ENCODE measurements at regions not wholly inside any gene's neighbourhood (a gene's known extent, or its start where the extent isn't known, plus 50 kb on each side); places are given as distances from the start of the nearest gene placed in this dataset.
A peak's percentile ranks its signal among the peaks of the same experiment; 100 is the strongest.

DNA sequence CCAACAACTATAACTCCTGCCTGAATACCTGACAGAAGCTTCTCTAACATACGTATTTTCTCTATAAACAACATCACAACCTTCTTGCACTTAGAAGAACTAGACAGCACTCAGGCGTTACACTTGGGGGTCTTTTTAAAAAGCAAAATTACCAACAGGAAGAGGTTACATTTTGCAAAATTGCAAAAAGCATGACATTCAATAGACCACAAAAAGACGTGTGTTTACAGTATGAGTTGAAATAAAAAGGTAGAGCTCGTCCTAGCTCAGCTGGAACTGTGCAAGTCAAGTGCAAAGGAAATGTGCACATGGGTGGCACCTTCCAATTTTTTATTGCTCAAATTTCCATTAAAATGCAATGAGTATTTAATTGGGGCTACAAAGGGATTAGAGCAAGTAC is 375.2 kb upstream of the HSFY2 start:
- no peak for DNase-seq (ENCODE audit: low read depth, low spot score)

DNA sequence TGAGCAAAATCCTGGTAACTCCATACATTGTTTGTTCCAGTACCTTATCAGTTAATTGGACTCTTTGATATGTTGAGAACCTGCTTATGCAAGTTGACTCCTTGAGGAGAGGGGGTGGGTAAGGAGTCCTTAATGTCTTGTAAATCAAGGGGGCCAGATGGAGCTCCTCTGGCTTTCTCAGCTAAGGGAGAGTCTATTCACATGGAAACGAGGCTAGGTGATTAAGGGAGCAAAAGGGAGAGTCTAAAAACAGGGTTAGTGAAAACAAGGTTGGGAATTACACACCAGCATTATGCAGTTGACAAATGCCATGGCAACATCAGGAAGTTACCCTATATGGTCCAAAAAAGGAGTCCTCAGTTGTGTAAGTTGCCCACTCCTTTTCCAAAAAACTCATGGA is 372.8 kb upstream of the HSFY2 start:
- DNase-seq (ENCODE audit: low read depth, low spot score) = no peak

DNA sequence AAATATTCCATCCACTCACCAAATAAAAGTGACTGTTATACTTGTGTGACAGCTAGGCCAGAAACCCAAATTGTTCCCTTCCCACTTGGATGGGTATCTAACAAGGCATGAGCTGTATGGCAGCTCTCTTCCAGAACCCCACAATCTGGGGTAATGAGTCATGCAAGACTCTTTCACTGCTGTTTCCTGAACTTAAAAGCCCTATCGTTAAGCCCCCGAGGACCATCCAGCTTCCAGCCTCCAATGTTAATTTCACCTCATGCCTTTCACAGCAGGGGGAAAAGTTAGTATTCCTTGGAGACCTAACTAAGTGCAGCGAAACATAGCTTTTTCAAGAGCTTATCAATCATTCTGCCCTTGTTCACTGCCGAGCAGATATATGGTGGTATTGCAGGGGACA is 368.6 kb upstream of the HSFY2 start:
- DNase-seq (ENCODE audit: low read depth, low spot score) = no peak

DNA sequence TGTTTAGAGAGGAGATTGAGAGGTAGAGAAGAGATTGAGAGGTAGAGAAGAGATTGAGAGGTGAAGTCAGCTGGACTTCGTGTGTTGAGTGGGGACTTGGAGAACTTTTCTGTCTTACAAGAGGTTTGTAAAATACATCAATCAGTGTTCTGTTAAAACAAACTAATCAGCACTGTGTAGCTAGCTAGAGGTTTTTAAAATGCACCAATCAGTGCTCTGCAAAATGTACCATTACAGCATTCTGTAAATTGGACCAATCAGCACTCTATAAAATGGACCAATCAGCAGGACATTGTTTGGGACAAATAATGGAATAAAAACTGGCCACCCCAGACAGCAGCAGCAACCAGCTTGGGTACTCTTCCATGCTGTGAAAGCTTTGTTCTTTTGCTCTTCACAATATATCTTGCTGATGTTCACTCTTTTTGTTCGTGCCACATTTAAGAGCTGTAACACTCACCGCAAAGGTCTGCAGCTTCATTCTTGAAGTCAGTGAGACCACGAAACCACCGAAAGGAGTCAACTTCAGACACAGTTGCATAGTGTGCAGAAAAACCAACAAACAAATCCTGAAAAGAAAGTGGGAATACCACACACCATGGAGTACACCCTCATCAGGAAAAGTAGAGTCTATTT is 366.9 kb upstream of the HSFY2 start:
- no peak for DNase-seq (ENCODE audit: low read depth, low spot score)

DNA sequence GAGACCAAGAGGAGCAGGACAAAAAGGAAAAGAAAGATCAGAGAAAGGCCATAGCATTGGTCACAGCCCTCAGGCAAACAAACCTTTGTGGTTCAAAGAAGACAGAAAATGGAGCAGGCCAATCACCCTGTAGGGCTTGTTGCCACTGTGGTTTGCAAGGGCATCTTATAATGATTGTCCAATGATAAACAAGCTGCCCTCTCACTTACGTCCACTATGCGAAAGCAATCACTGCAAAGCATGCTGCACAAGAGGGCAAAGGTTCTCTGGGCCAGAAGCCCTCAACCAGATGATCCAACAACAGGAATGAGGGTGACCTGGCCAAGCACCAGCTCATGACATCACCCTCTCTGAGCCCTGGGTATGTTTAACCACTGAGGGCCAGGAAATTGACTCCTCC is 360.9 kb upstream of the HSFY2 start:
- no peak for DNase-seq (ENCODE audit: low read depth, low spot score)

DNA sequence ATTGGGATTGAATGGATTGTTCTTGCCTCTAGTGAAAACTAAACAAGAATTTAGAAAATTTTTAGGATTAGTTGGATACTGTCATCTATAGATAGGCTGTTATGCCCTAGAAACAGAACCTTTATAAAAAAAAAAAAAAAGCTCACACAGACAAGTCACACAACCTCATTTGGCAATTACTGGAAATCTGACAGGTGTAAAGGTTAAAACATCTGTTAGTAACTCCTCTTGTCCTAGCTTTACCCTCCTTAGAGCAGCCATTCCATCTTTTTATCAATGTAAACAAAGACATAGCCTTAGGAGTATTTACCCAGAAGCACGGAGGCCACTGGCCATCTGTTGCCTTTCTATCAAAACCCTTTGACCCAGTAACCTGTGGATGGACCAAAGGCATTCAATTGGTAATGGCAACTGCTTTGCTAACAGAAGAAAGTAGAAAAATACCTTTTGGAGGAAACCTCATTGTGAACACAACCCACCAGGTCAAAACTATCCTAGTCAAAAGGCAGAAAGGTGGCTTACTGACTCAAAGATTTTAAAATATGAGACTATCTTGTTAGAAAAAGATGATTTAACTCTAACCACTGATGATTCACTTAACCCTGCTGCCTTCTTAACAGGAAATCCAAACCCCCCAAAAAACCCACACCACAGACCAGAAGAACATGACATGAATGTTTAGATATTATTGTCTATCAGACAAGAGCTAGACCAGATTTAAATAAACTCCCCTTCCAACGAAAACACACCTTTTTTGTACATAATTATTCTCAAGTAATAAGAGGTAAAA is 357.2 kb upstream of the HSFY2 start:
- no peak for DNase-seq (ENCODE audit: low read depth, low spot score)

DNA sequence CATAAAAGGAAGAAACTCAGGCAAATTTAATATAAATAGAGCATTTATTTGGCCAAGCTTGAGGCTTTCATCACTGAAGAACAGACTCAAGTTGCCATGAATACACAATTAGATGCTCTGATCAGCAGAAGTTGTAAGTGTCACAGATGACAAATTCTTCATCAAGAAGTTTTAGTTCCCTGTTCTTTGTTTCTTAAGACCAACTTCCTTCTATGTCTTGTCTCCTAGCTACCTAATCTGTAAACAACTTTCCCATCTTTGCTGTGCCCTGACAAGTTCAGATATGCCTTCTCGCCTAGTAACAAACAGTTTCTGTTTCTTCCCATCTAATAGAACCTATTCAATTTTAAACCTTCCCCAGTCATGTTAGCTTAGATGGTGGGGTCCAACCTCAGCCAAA is 353.4 kb upstream of the HSFY2 start:
- DNase-seq (ENCODE audit: low read depth, low spot score) = no peak

DNA sequence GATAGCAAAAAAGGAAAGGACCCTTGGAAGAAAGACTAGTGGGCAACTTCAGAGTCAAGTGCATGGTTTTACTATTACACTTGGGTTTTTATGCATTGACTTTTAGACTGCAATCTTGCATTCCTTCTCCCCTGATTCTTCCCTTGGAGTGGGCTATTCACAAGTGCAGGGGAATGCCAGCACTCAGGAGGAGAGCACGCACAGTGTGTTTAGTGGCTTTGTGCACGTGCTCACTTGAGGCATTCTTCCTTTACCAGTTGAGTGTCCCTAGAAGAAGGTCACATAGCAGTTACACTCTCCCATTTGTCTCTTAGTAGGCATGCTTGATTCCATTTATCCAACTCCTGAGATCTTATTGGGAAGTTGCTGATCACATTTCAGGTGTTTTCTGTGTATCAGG is 351.1 kb upstream of the HSFY2 start:
- no peak for DNase-seq (ENCODE audit: low read depth, low spot score)

DNA sequence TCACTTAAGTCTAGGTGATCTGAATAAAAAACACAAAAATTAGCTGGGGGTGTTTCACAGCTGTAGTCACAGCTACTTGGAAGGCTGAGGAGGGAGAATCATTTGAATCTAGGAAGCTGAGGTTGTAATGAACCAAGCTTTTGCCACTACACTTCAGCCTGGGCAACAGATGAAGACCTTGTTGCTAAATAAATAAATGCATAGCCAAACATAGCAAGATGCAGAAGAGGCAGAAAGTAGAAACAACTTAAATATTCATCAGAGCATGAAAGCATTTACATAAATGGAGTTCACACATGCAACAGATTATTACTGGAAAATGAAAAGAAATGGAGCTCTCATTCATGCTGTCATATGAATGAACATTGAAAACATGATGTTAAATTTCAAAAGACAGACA is 348.9 kb upstream of the HSFY2 start:
- DNase-seq (ENCODE audit: low read depth, low spot score) = no peak

DNA sequence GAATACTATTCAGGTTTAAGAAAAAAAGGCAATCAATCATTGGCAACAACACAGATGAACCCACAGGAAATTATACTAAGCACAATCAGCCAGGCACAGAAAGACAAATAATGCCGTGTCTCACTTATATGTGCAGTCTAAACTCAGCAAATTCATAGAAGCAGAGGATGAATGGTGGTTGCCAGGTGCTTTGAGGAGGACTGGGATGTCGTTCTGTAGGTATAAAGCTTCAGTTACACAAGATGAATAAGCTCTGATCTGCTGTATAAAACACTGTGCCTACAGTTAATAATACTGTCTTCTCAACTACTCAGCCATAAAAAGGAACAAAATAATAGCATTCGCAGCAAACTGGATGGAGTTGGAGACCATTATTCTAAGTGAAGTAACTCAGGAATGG is 324.8 kb upstream of the HSFY2 start:
- no peak for DNase-seq (ENCODE audit: low read depth, low spot score)

DNA sequence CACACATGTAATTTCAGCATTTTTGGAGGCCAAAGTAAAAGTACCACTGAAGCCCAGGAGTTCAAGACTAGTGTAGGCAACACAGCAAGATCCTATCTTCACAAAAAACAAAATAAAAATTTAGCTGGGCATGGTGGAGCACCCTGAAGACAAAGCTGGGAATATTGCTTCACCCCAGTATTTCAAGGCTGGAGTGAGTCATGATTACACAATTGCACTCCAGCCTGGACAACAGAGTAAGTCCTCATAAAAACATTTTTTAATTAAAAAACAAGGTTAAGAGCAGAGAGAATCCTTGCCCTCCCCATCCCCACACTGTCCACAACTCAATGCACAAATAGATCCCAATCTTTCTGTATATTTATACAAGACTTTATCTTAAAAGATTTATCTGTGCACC is 321.9 kb upstream of the HSFY2 start:
- DNase-seq (ENCODE audit: low read depth, low spot score) = no peak

DNA sequence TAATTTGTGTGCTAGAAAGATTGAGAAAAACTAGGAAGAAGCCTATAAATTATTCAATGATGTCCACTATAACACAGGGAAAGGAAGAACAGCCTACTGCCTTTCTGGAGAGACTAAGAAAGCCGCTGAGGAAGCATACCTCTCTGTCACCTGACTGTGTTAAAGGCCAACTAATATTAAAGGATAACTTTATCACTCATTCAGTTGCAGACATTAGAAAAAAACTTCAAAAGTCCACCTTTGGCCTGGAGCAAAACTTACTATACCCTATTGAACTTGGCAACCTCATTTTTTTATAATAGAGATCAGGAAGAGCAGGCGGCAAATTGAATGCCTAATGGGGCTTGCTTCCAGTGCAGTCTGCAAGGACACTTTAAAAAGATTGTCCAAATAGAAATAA is 309.5 kb upstream of the HSFY2 start:
- no peak for DNase-seq (ENCODE audit: low read depth, low spot score)

DNA sequence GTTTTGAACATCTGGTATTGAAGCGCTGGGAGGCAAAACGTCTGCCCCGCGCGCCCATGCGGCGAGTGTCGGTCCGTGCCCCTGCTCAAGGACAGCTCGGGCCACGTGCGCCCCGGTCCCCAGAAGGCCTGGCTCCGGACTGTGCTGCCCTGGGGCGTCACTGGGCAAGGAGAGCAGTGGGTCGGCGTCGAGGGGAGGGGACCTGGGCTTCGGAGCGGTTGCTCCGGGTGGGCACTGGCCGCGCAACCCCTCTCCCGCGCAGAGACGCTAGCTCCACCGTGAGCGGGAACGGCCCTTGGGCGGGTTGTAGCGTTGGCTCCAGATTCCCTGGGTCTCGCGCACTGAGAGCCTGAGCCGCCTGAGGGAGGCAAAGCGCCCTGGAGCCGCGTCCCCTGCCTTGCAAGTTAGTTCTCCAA is 304.2 kb upstream of the HSFY2 start:
- DNase-seq (ENCODE audit: low read depth, low spot score) = no peak

DNA sequence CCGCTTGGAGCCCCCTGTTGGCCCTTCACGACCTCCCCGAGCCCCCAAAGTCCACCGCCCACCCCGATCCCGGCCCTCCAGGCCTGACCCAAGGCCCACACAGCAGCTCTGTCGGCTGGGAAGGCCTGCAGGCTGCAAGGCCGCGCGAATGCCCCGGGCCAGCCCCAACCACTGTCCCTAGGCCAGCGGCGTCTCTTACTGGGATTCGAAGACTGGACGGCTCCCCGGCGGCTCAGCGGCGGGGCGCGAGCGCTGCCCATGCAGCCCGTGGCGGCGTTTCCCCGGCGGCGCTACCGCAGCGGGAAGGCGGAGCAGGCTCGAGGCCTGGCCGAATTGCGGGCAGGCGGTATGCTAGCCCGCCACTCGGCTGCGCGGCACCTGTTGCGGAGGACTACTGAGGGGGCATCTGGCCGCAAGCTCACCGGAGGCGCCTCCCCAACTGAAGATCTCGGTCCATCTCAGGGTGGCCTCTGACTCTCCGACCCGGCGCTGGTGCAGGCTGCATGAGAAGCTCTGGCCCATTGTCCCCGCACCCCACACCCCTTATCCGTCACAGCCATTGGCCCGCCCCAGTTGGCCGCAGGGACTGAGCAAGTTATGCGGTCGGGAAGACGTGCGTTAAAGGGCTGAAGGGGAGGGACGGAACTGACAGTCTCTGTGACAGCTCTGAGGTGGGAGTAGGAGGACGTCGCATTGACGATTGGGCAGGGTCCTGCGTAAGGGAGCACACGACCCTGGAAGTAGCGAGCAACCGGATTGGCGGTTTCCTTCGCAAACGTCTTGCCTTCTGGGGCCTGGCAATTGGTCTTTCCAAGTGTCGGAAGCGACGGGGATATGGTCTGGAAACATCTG is 303.5 kb upstream of the HSFY2 start:
- peak; percentile 21 for DNase-seq (ENCODE audit: low read depth, low spot score)

DNA sequence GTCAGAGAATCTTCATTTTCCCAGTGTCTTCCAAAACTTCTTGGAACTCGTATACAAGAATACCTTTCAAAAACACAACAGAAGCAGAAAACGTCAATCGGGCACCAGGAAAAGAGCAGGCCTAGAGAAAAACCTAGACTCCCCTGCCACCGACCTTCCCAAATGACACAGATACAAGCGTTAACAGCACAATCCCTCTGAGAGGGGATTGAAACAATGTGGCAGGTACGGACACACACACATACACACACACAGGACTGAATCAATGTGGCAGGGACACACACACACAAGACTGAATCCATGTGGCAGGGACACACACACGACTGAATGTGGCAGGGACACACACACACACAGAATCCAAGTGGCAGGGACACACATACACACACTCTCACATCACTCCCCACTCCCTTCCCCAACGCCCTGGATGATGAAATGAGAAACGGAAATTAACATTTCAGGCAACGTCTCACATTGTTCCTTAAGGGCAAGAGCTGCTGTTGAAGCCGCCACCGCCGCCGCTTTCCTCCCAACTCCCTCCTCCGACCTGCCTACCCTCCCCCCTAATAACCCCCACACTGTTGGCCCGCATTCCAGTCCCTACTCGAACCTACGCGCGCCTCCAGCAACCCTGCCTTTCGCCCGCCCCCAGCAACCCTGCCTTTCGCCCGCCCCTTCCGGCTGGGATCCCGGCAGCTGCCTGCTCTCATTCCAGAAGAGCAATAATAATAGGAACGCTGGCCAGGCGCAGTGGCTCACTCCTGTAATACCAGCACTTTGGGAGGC is 302.1 kb upstream of the HSFY2 start:
- DNase-seq (ENCODE audit: low read depth, low spot score) = no peak

DNA sequence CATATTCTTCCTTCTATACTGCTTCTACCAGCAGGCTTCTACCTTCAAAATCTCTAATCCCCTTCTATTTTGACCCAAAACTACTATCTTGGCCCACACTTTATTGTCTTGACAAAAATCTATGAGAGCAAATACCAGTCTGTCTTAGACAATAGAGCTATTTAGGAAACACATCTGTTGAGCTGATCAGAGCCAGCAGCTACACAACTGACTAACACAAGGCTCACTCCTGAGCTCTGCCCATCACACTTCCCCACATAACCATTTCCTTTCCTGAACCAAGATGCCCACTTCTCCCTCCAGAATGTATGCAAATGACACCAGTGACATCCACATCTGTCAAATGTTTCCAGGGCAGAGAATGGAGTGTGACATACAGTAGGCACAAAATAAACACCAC is 293.9 kb upstream of the HSFY2 start:
- DNase-seq (ENCODE audit: low read depth, low spot score) = no peak

DNA sequence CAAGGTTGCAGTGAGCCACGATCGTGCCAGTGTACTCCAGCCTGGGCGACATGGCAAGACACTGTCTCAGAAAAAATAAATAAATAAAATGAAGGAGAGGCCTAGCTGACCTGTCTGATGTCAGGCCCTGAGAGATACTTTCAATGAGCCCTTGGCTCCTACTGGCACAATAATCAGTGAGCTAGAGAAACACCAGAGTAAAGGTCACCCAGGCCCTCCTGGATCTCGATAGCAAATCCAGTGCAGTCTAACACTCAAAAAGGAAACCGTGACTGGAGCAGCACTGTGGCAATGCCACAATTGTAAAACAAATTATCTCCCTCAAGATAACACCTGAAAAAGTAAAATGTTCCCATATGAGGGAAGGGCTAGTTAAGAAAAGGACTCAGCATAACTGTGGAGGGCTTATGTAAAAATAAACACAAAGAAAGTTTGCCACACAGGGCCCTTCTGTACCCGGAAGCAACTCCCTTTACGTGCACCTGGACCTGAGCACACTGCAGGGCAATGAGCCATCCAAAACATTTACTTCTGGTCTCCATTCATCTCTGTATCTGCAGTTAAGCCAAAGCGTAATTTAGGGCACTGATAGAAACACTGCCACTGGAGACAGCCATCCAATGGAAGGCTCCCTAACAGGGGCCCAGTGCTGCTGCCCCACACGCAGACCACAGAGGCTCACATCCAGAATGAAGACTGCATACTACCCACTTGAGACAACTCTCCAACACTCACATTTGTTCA is 293.1 kb upstream of the HSFY2 start:
- DNase-seq (ENCODE audit: low read depth, low spot score) = no peak

DNA sequence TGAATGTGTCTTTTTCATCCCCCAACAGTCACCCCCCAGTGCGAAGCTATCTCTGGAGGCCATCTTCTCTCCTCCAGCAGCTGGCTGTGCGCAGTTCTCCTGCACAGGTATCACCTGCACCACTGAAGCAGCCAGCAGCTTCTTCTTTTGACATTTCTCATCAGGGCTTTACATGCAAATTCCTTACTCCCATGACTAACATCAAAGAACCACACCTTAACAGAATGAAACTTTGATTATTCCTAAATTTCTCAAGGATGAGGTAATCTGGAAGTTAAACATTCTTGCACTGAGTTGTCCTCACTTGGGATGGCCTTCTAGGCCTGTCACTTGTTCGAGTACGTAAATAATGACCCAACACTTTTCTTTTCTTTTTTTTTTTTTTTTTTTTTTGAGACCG is 291.6 kb upstream of the HSFY2 start:
- DNase-seq (ENCODE audit: low read depth, low spot score) = no peak

DNA sequence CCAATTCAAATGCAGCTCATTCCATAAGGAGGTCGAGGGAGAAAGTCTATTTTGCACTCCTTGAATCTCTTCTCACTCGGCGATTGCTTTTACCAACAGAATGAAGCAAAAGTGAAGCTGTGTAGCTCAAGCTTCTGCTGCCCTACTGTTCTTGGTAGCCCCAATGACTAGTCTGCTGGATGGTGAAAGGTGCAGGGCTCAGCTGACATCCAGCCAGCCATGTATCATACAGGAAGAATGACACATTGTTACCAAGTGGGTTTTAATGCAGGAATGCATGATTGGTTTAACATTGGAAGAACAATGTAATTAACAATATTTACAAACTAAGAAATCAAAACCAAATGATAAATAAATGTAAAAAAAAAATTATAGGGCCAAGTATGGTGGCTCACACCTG is 286.2 kb upstream of the HSFY2 start:
- no peak for DNase-seq (ENCODE audit: low read depth, low spot score)

DNA sequence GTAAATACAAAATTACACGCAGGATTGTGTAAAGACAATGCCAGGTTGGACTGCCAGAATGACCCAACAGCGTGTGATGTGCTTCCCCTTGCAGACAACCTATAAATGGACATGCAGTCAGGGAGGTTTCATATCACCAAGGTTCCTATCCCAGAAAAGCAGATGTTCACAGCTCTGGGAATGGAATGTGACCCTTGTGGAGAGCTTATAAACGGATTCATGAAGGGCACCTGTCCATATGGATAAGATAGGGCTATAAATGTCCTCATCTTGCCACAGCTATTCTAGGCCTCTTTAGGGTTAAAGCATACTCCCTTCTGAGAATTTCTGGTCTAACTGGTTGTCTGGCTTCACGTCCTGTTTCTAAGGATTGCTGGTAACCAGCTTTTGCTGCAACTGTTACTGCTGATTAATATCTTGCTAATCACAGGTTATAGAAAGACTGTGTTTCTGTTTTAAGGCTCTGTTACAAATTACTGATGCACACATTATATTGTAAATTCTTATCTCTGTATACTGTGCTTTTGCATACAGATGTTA is 285.4 kb upstream of the HSFY2 start:
- no peak for DNase-seq (ENCODE audit: low read depth, low spot score)

DNA sequence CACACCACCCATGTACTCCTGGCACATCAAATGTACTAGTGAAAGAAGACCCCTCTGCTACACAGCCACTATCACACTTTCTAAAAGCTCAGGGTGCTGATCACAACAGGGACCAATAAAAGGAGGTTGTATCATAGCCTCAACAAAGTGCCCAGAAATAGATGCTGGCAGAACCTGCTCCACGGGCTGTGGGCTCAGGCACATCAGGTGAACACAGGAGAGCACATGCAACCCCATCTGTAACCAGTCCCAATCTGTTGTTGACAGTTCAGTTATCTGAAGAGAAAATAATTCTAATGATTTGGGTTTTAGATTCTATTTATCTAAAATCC is 282.6 kb upstream of the HSFY2 start:
- DNase-seq (ENCODE audit: low read depth, low spot score) = no peak
